KMS-11 (cell line): ENCODE measurements at regions not wholly inside any gene's neighbourhood (a gene's known extent, or its start where the extent isn't known, plus 50 kb on each side); places are given as distances from the start of the nearest gene placed in this dataset.

Experiments used
- H2AFZ ChIP-seq: fragments of 200-600 bp; sonication (generic); 2 replicates; pipeline ENCODE4 v1.6.1; 2016; ENCODE audit warnings: antibody characterized with exemption, mixed run types, low read depth
- H3K27ac ChIP-seq: fragments of 200-600 bp; sonication (generic); 2 replicates; pipeline ENCODE4 v1.6.1; 2016; ENCODE audit warnings: mild to moderate bottlenecking, mixed run types
- H3K27me3 ChIP-seq: fragments of 200-600 bp; sonication (generic); 2 replicates; pipeline ENCODE4 v1.6.1; 2017; ENCODE audit warnings: mild to moderate bottlenecking, low read depth, mixed run types, moderate library complexity; ENCODE audit not compliant: insufficient read depth
- H3K36me3 ChIP-seq: fragments of 200-600 bp; sonication (generic); 2 replicates; pipeline ENCODE4 v1.6.1; 2017; ENCODE audit warnings: mild to moderate bottlenecking, mixed run types; ENCODE audit not compliant: insufficient read depth
- H3K4me1 ChIP-seq: fragments of 200-600 bp; sonication (generic); 2 replicates; pipeline ENCODE4 v1.6.1; 2016; ENCODE audit warnings: mild to moderate bottlenecking, low read depth, mixed run types; ENCODE audit not compliant: poor library complexity, severe bottlenecking
- H3K4me2 ChIP-seq: fragments of 200-600 bp; sonication (generic); 2 replicates; pipeline ENCODE4 v1.7.0; 2016; ENCODE audit warnings: mild to moderate bottlenecking, mixed run types
- H3K4me3 ChIP-seq: fragments of 200-600 bp; sonication (generic); IDR thresholded peaks from 2 replicates; pipeline ENCODE4 v1.6.1; 2017; ENCODE audit warnings: low read depth, low read length, mixed read lengths; ENCODE audit not compliant: insufficient read depth
- H3K79me2 ChIP-seq: fragments of 200-600 bp; sonication (generic); 2 replicates; pipeline ENCODE4 v1.6.1; 2016; ENCODE audit warnings: low read depth, mixed run types; ENCODE audit not compliant: insufficient read depth
- H3K9ac ChIP-seq: fragments of 200-600 bp; sonication (generic); 2 replicates; pipeline ENCODE4 v1.6.1; 2016; ENCODE audit warnings: mild to moderate bottlenecking, mixed run types
- H4K20me1 ChIP-seq: fragments of 200-600 bp; sonication (generic); 2 replicates; pipeline ENCODE4 v1.6.1; 2016; ENCODE audit warnings: mild to moderate bottlenecking, mixed run types; ENCODE audit not compliant: insufficient read depth
- CTCF ChIP-seq: fragments of 200-600 bp; sonication (generic); conservative IDR thresholded peaks from 2 replicates; pipeline ENCODE4 v1.6.1; 2017; ENCODE audit warnings: low read depth, mild to moderate bottlenecking, antibody characterized with exemption, low read length, moderate library complexity, mixed read lengths

GRCh38 chr4:164572877-164573279 lies 181.1 kb upstream of the SMIM31 start:
- Histone ChIP-seq H3K4me1 (peaks cover 43% of the 10 kb centered on the region), H3K4me3 (no peak overlapping the region), H3K36me3 (no peaks in the 10 kb centered on the region), H3K27ac (no peak overlapping the region), H4K20me1 (no peaks in the 10 kb centered on the region), H3K79me2 (no peaks in the 10 kb centered on the region), H3K9ac (no peak overlapping the region), H2AFZ (no peak overlapping the region), H3K4me2 (peak overlapping the region; percentile 43; the same call in 1 of the 2 replicates), H3K27me3 (no peaks in the 10 kb centered on the region)
- no peak for TF ChIP-seq CTCF

GRCh38 chr4:164575861-164576260 lies 178.1 kb upstream of the SMIM31 start:
- Histone ChIP-seq H3K27me3 (no peaks in the 10 kb centered on the region), H3K36me3 (no peaks in the 10 kb centered on the region), H3K4me2 (no peak overlapping the region), H3K4me1 (peaks cover 37% of the 10 kb centered on the region), H3K27ac (no peak overlapping the region), H2AFZ (no peak overlapping the region), H3K4me3 (no peak overlapping the region), H3K79me2 (no peaks in the 10 kb centered on the region), H3K9ac (no peak overlapping the region), H4K20me1 (no peaks in the 10 kb centered on the region)
- no peak for TF ChIP-seq CTCF

- no peak overlapping the region for H3K27ac ChIP-seq
- no peak overlapping the region for H3K9ac ChIP-seq
- no peaks in the 10 kb centered on the region for H3K36me3 ChIP-seq
- peaks cover 1% of the 10 kb centered on the region for H3K4me1 ChIP-seq
- no peaks in the 10 kb centered on the region for H4K20me1 ChIP-seq
- no peak overlapping the region for H3K4me2 ChIP-seq
- H3K79me2 ChIP-seq: no peaks in the 10 kb centered on the region
- H3K4me3 ChIP-seq: no peak overlapping the region
- no peaks in the 10 kb centered on the region for H3K27me3 ChIP-seq
- H2AFZ ChIP-seq: no peak overlapping the region
- no peak for TF ChIP-seq CTCF
Observed at GRCh38 chr4:164579270-164579942, 174.5 kb upstream of the SMIM31 start.

DNA sequence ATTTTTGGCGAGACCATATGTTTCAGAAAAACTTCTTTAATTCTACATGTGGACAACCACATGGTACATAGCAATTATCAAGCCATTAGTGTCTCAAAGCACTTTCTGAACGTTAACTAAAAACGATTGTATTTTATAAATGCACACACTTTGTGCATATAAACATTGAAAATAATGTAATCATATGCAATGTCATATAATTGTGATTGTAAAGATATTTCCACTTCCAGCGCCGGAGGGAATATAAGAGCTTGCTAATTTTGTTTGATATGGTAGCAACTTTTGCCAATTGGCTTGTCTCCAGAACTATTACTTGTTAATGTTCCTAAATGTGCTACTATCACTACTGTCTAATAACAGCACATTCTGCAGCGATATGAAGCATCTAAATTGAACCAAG lies 162.3 kb upstream of the SMIM31 start:
- Histone ChIP-seq H3K79me2 (no peaks in the 10 kb centered on the region), H4K20me1 (no peaks in the 10 kb centered on the region), H2AFZ (no peak overlapping the region), H3K4me3 (no peak overlapping the region), H3K27ac (no peak overlapping the region), H3K4me1 (no peaks in the 10 kb centered on the region), H3K36me3 (no peaks in the 10 kb centered on the region), H3K9ac (no peak overlapping the region), H3K27me3 (no peaks in the 10 kb centered on the region), H3K4me2 (no peak overlapping the region)
- no peak for TF ChIP-seq CTCF
